Brain microvascular endothelial cell (primary cell): ENCODE measurements at regions not wholly inside any gene's neighbourhood (a gene's known extent, or its start where the extent isn't known, plus 50 kb on each side); places are given as distances from the start of the nearest gene placed in this dataset.

ENCODE experiments used
- DNase-seq: peaks from one replicate; pipeline ENCODE4 v3.0.0-alpha.2; 2020
- H3K27ac ChIP-seq: fragments of 250-450 bp; sonication (Bioruptor Pico); 2 replicates; pipeline ENCODE4 v1.5.1; 2020; ENCODE audit warnings: mild to moderate bottlenecking, moderate library complexity
- H3K27me3 ChIP-seq: fragments of 250-450 bp; sonication (Bioruptor Pico); replicated peaks from 2 replicates; pipeline ENCODE4 v1.5.1; 2020; ENCODE audit warnings: mild to moderate bottlenecking
- H3K36me3 ChIP-seq: fragments of 250-450 bp; sonication (Bioruptor Pico); replicated peaks from 2 replicates; pipeline ENCODE4 v1.5.1; 2020; ENCODE audit warnings: mild to moderate bottlenecking
- H3K4me3 ChIP-seq: 2 replicates; pipeline ENCODE4 v1.5.1; 2011; ENCODE audit warnings: low read depth, mild to moderate bottlenecking, control low read depth, low read length, moderate library complexity
- in situ Hi-C: cut with HindIII; loops from 2 replicates; pipeline ENCODE4 v1.10.0; 2017; ENCODE audit warnings: low sequenced_read_pairs, low pct_ligation_motif_present
- TF ChIP-seq, protein P1 (sequence below): IDR thresholded peaks from 2 replicates; pipeline ENCODE4 v1.5.1; 2011; ENCODE audit warnings: low read depth, mild to moderate bottlenecking, moderate library complexity, low read length, control low read depth, inconsistent platforms; ENCODE audit errors: missing control alignments

DNA sequence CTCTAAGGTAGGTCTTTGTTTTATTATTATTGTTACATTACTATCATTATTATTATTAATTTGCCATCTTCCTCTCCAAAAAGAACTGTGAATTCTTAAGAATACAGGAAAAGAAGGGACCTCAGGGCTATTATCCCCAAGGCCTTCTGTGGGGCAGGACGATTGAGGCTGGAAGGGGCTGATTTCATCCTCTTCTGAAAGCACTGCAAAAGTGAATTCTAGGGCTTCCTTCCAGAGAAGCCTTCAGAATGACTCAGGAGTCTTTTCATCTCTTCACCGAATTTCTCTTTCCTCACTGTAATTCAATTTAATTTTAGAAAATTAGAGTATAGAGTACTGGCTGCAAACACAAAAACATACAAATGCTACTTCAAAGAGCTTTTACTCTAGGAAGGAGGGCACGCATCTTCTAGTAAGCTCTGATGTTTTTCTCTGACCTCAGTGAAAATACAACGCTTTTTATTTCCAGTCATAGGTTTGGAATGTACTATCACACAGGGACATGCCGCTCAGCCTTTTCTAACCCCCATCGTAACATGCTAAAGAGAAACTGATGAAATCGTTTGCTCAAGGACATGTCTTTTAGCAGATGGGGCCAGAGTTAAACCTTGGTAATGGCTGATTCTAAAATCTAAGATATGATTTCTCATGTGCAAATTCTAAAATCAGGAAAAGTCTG is 280.2 kb upstream of the PITRM1 start:
- Histone ChIP-seq H3K36me3 (no peaks in the 10 kb centered on the region), H3K27me3 (no peaks in the 10 kb centered on the region), H3K27ac (peak overlapping the region; percentile 84), H3K4me3 (no peak overlapping the region)
- TF ChIP-seq, protein P1, sequence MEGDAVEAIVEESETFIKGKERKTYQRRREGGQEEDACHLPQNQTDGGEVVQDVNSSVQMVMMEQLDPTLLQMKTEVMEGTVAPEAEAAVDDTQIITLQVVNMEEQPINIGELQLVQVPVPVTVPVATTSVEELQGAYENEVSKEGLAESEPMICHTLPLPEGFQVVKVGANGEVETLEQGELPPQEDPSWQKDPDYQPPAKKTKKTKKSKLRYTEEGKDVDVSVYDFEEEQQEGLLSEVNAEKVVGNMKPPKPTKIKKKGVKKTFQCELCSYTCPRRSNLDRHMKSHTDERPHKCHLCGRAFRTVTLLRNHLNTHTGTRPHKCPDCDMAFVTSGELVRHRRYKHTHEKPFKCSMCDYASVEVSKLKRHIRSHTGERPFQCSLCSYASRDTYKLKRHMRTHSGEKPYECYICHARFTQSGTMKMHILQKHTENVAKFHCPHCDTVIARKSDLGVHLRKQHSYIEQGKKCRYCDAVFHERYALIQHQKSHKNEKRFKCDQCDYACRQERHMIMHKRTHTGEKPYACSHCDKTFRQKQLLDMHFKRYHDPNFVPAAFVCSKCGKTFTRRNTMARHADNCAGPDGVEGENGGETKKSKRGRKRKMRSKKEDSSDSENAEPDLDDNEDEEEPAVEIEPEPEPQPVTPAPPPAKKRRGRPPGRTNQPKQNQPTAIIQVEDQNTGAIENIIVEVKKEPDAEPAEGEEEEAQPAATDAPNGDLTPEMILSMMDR, result no peak
- in situ Hi-C loops, result loop anchor here (25.0 kb wide), 1 partner anchor 309 kb away; no protein-coding TSS in a partner anchor
- DNase-seq, result peak; percentile 86

GRCh38 chr10:3452173-3452626 is 279.6 kb upstream of the PITRM1 start:
- no peaks in the 10 kb centered on the region for H3K27me3 ChIP-seq
- no peaks in the 10 kb centered on the region for H3K36me3 ChIP-seq
- peak overlapping the region; percentile 84 for H3K27ac ChIP-seq
- DNase-seq, result peak; percentile 95
- in situ Hi-C loops, result loop anchor here (25.0 kb wide), 1 partner anchor 310 kb away; no protein-coding TSS in a partner anchor
- TF ChIP-seq, protein P1, result peak; percentile 71
- no peak overlapping the region for H3K4me3 ChIP-seq

DNA sequence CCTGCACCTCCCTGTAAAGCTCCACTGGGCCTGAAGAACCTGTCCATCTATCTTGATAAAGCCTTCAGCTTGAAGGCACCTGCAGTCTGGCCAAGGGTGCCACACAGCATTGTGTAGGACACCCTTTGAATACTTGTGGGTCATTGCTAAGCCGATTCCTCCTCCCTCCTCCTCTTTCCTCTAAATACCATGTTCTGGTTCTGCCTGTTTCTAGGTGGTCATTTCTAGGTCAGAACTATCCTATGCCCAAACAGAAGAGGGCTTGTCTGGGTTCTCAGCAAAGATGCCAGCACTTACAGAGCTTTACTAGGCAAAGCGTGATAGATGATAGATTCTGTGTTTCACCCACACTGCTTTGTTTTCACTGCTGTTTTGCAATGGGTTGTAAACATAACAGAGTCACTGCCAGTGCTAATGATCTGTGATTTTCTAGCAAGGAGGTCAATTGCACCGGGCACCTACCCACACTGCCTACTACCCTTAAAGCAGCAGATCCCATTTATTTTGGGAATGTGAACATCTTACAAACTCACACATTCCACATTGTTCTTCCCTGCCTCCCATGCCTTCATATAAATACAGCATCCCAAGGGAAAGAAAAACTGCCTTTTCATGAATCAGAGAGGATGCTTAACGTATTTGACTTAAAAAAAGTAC is 279.1 kb upstream of the PITRM1 start:
- no peak for DNase-seq
- TF ChIP-seq, protein P1, result no peak
- in situ Hi-C loops, result loop anchor here (25.0 kb wide), 1 partner anchor 311 kb away; no protein-coding TSS in a partner anchor
- Histone ChIP-seq H3K4me3 (no peak overlapping the region), H3K27me3 (no peaks in the 10 kb centered on the region), H3K36me3 (no peaks in the 10 kb centered on the region), H3K27ac (peak overlapping the region; percentile 84)

GRCh38 chr10:3446221-3446620 is 273.6 kb upstream of the PITRM1 start:
- H3K4me3 ChIP-seq, result no peak overlapping the region
- H3K36me3 ChIP-seq, result no peaks in the 10 kb centered on the region
- TF ChIP-seq, protein P1, result no peak
- H3K27me3 ChIP-seq, result no peaks in the 10 kb centered on the region
- DNase-seq, result no peak
- in situ Hi-C loops, result no loop called here
- H3K27ac ChIP-seq, result no peak overlapping the region

DNA sequence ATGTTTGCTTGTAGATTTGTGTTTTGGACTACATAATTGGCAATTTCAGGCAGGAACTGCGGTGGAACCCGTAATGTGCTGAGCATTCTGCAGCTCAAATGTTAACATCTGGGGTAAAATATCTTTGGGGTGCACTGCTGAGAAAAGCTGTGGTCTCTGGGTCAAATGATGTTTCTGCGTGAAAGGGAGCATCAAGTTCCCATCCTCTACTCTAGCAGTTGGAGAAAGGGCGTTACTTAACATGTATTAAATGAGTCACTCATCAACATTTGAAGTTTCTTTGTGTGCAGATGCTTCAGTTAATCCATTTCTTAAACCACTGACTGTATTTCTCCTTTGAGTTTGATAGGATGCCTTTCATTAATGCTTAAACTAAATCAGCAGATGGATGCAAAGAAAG is 273.1 kb upstream of the PITRM1 start:
- Histone ChIP-seq H3K4me3 (no peak overlapping the region), H3K27ac (no peak overlapping the region), H3K36me3 (no peaks in the 10 kb centered on the region), H3K27me3 (no peaks in the 10 kb centered on the region)
- TF ChIP-seq, protein P1, result no peak
- in situ Hi-C loops, result no loop called here
- no peak for DNase-seq
